ENCODE measurements at regions not wholly inside any gene's neighbourhood (a gene's known extent, or its start where the extent isn't known, plus 50 kb on each side); places are given as distances from the start of the nearest gene placed in this dataset.
"Not testable (repeated sequence)": the region's sequence is repeated elsewhere in the genome, so short reads cannot be mapped to it uniquely, and the experiment has no call there.

DNA sequence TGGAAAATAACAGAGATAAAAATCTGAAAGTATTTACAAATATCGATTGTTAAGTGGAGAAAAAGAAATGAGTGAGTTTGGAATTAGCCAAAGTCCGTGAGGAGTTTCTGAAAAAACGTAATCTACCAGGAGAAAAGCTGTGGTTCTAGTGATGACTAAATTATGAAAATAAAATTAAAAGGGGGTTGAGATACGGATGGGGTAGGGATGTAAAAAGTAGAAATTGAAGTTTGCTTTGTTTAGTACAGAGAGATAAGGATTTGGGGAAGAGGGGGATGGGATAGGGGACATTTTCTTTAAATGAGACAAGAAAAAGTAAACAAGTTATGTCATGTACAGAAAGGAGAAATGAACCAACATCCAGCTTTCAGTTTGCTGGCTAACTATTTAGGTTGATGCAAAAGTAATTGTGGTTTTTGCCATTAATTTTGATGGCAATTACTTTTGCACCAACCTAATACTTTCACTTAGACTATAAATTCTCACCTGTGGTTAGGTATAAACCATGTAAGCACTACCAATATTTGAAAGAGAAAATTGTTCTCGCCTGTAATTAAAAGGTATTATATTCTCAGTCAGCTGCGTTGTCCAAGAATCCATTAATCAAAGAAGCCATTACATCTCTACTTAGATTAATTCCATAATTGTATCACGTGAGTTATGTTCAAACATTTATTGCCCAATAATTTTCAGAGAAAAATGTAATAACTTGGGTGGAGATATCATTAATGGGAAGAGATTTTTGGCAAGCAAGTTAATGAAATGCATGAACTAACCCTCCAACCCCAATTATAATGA, 143.0 kb upstream of the NRP1 start:
- intact Hi-C loops (cut with DNase I, micrococcal nuclease) = no loop called here
- Mint-ChIP-seq H3K9me3 (ENCODE audit: low read depth) (no peaks in the 10 kb centered on the region), H3K4me3 (no peak overlapping the region), H3K36me3 (ENCODE audit: low read depth) (no peaks in the 10 kb centered on the region), H3K27me3 (peaks cover 7% of the 10 kb centered on the region), H3K4me1 (no peaks in the 10 kb centered on the region), H3K27ac (no peak overlapping the region)
- POLR2A ChIA-PET = no interaction called here
- ATAC-seq = no peak
- DNase-seq = no peak
- CTCF ChIA-PET = no interaction called here

DNA sequence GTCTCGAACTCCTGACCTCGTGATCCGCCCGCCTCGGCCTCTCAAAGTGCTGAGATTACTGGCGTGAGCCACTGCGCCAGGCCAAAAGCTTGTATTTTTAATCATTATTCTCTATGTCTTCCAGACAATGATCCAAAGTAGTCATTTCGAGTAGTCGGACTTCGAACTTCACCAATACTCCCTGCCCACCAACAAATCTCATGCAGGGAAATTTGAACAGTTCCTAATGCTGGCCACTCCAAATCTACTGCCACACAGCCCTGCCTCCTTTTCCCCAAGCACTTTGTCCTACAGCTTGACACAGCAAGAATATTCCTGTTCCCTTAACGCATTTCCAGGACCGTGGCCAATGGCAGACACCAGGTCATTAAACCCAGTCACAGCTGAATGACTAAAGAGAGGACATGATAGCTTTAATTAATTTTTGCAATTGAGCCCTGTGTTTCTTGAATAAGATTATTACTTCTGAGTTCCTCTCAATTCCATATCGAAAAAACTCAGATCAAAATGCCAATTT, 142.3 kb upstream of the NRP1 start:
- Mint-ChIP-seq H3K36me3 (ENCODE audit: low read depth) (no peaks in the 10 kb centered on the region), H3K9me3 (ENCODE audit: low read depth) (no peaks in the 10 kb centered on the region), H3K27ac (no peak overlapping the region), H3K4me3 (no peak overlapping the region), H3K4me1 (no peaks in the 10 kb centered on the region), H3K27me3 (peaks cover 9% of the 10 kb centered on the region)
- intact Hi-C loops (cut with DNase I, micrococcal nuclease) = no loop called here
- POLR2A ChIA-PET = no interaction called here
- CTCF ChIA-PET = no interaction called here
- DNase-seq = no peak
- no peak for ATAC-seq

- Mint-ChIP-seq H3K27ac (no peak overlapping the region), H3K27me3 (peaks cover 15% of the 10 kb centered on the region), H3K36me3 (ENCODE audit: low read depth) (no peaks in the 10 kb centered on the region), H3K4me3 (no peak overlapping the region), H3K9me3 (ENCODE audit: low read depth) (no peaks in the 10 kb centered on the region), H3K4me1 (no peaks in the 10 kb centered on the region)
- intact Hi-C loops (cut with DNase I, micrococcal nuclease) = no loop called here
- ATAC-seq = no peak
- ChIA-PET CTCF (no interaction called here), POLR2A (no interaction called here)
- no peak for DNase-seq
Observed at GRCh38 chr10:33473688-33474087, 139.2 kb upstream of the NRP1 start.

DNA sequence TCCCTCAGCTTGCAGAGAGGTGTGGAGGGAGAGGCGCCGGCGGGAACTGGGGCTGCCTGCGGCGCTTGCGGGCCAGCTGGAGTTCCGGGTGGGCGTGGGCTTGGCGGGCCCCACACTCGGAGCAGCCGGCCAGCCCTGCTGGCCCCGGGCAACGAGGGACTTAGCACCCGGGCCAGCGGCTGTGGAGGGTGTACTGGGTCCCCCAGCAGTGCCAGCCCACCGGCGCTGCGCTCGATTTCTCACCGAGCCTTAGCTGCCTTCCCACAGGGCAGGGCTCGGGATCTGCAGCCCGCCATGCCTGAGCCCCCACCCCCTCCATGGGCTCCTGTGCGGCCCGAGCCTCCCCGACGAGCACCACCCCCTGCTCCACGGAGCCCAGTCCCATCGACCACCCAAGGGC, 133.5 kb upstream of the NRP1 start:
- DNase-seq; H3K4me1 Mint-ChIP-seq; H3K36me3 Mint-ChIP-seq (ENCODE audit: low read depth); H3K9me3 Mint-ChIP-seq (ENCODE audit: low read depth); H3K27ac Mint-ChIP-seq; ATAC-seq; CTCF ChIA-PET; intact Hi-C loops (cut with DNase I, micrococcal nuclease); POLR2A ChIA-PET; H3K4me3 Mint-ChIP-seq: not testable (repeated sequence)
- peaks cover 14% of the 10 kb centered on the region for H3K27me3 Mint-ChIP-seq

- no peaks in the 10 kb centered on the region for H3K36me3 Mint-ChIP-seq (ENCODE audit: low read depth)
- no peak overlapping the region for H3K4me3 Mint-ChIP-seq
- no peaks in the 10 kb centered on the region for H3K4me1 Mint-ChIP-seq
- H3K27ac Mint-ChIP-seq = no peak overlapping the region
- intact Hi-C loops (cut with DNase I, micrococcal nuclease) = no loop called here
- H3K27me3 Mint-ChIP-seq = peaks cover 11% of the 10 kb centered on the region
- no peaks in the 10 kb centered on the region for H3K9me3 Mint-ChIP-seq (ENCODE audit: low read depth)
- DNase-seq (no peak), ATAC-seq (no peak)
- ChIA-PET CTCF (interaction anchor here (1.3 kb wide), 1 partner anchor 138 kb away, joined by 3 read pairs; no protein-coding TSS in a partner anchor), POLR2A (no interaction called here)
Observed at GRCh38 chr10:33465747-33466146, 131.3 kb upstream of the NRP1 start.

GRCh38 chr10:33463011-33463410, 128.5 kb upstream of the NRP1 start:
- Mint-ChIP-seq H3K4me3 (no peak overlapping the region), H3K4me1 (no peaks in the 10 kb centered on the region), H3K27ac (no peak overlapping the region), H3K27me3 (peaks cover 9% of the 10 kb centered on the region), H3K9me3 (ENCODE audit: low read depth) (no peaks in the 10 kb centered on the region), H3K36me3 (ENCODE audit: low read depth) (no peaks in the 10 kb centered on the region)
- no peak for DNase-seq
- intact Hi-C loops (cut with DNase I, micrococcal nuclease) = no loop called here
- ChIA-PET CTCF (no interaction called here), POLR2A (no interaction called here)
- no peak for ATAC-seq

- POLR2A ChIA-PET = no interaction called here
- Mint-ChIP-seq H3K4me3 (no peak overlapping the region), H3K9me3 (ENCODE audit: low read depth) (no peaks in the 10 kb centered on the region), H3K4me1 (no peaks in the 10 kb centered on the region), H3K36me3 (ENCODE audit: low read depth) (no peaks in the 10 kb centered on the region), H3K27ac (no peak overlapping the region), H3K27me3 (peaks cover 5% of the 10 kb centered on the region)
- CTCF ChIA-PET = no interaction called here
- intact Hi-C loops (cut with DNase I, micrococcal nuclease) = no loop called here
- ATAC-seq (no peak), DNase-seq (no peak)
Observed at GRCh38 chr10:33461295-33461640, 126.8 kb upstream of the NRP1 start.

DNA sequence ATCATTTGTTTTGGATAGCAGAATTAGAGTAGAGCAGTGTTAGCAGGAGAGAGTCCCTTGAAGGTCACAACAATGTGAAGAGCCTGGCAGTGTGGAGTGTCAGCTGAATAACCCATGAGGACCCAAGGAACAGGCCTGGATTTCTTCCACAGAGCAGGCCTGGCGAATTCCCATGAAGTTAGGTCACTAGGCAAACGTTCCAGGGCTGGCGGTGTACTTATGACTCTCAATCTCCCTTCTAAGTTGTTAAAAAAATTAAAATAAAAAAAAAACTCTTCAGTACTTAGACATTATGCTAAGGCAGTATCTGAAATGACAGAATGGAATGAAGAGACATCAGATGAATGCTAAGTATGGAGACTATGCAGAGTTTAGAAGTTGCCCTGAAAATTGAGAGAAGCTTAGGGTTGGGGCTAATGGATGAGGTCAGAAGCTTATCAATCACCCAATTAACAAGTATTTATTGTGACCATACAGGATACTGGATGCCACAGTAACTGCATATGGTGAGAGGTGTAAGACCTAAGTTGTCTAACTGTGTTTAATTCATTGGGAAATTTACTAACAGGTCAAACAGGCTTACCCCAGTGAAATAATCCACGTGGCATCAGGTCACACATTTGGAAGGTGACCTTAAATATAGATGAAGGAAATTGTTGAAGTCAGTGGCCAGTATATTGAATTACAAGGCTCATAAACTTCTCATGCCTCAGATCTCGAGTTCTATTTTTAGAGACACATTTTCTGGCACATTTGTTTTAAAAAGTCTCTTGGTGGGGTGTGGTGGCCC, 126.2 kb upstream of the NRP1 start:
- ChIA-PET POLR2A (no interaction called here), CTCF (interaction anchor here (0.7 kb wide), 1 partner anchor 137 kb away, joined by 3 read pairs; no protein-coding TSS in a partner anchor)
- no peaks in the 10 kb centered on the region for H3K9me3 Mint-ChIP-seq (ENCODE audit: low read depth)
- H3K4me1 Mint-ChIP-seq = no peaks in the 10 kb centered on the region
- no peak for ATAC-seq
- peaks cover 4% of the 10 kb centered on the region for H3K27me3 Mint-ChIP-seq
- no peak for DNase-seq
- no peak overlapping the region for H3K4me3 Mint-ChIP-seq
- H3K27ac Mint-ChIP-seq = no peak overlapping the region
- H3K36me3 Mint-ChIP-seq (ENCODE audit: low read depth) = no peaks in the 10 kb centered on the region
- intact Hi-C loops (cut with DNase I, micrococcal nuclease) = no loop called here

GRCh38 chr10:33459602-33460001, 125.1 kb upstream of the NRP1 start:
- intact Hi-C loops (cut with DNase I, micrococcal nuclease) = no loop called here
- POLR2A ChIA-PET = no interaction called here
- Mint-ChIP-seq H3K36me3 (ENCODE audit: low read depth) (no peaks in the 10 kb centered on the region), H3K9me3 (ENCODE audit: low read depth) (no peaks in the 10 kb centered on the region), H3K27me3 (peaks cover 4% of the 10 kb centered on the region), H3K27ac (no peak overlapping the region), H3K4me3 (no peak overlapping the region), H3K4me1 (no peaks in the 10 kb centered on the region)
- CTCF ChIA-PET = no interaction called here
- DNase-seq (no peak), ATAC-seq (no peak)

DNA sequence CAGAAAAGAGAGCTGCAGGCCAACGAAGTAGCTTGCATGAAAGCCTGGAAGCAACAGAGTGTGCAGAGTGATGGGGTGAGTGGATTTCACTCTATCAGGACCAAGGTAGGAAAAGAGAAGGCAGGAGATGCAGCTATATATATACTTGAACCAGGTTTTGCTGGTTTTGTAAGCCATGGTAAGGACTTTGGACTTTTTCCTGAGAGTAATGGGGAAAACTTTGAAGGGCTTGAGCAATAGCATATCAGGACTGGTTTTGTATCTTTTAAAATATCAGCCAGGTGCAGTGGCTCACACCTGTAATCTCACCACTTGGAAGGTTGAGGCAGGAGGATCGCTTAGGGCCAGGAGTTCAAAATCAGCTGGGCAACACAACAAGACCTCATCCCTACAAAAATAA, 120.6 kb upstream of the NRP1 start:
- no peak for DNase-seq
- CTCF ChIA-PET = interaction anchor here (0.6 kb wide), 1 partner anchor 1053 kb away, joined by 3 read pairs; no protein-coding TSS in a partner anchor
- Mint-ChIP-seq H3K4me1 (no peaks in the 10 kb centered on the region), H3K9me3 (ENCODE audit: low read depth) (peaks cover 5% of the 10 kb centered on the region), H3K27ac (no peak overlapping the region), H3K4me3 (no peak overlapping the region), H3K36me3 (ENCODE audit: low read depth) (no peaks in the 10 kb centered on the region), H3K27me3 (peaks cover 5% of the 10 kb centered on the region)
- intact Hi-C loops (cut with DNase I, micrococcal nuclease) = no loop called here
- no peak for ATAC-seq
- POLR2A ChIA-PET = no interaction called here

DNA sequence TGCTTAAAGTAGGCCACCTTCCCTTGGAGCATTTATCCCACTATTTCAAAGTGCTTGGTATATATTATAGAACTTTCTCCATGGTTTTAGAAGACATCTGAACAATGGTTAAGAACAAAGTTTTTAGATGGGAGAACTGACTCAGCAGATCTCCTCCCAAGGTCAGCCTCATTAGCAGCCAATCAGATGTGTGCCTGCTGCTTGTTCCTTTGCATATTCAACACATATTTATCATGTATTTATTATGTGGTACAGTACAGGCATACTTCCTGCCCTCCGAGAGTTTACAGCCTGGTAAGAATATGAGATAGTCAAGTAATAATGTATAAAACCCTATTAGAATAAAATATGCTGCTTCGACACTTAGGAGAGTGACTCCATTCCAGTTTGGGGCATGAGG, 120.1 kb upstream of the NRP1 start:
- DNase-seq (no peak), ATAC-seq (no peak)
- POLR2A ChIA-PET = no interaction called here
- CTCF ChIA-PET = no interaction called here
- H3K9me3 Mint-ChIP-seq (ENCODE audit: low read depth) = peaks cover 5% of the 10 kb centered on the region
- H3K27me3 Mint-ChIP-seq = peaks cover 5% of the 10 kb centered on the region
- no peaks in the 10 kb centered on the region for H3K36me3 Mint-ChIP-seq (ENCODE audit: low read depth)
- intact Hi-C loops (cut with DNase I, micrococcal nuclease) = no loop called here
- H3K27ac Mint-ChIP-seq = no peak overlapping the region
- H3K4me1 Mint-ChIP-seq = no peaks in the 10 kb centered on the region
- no peak overlapping the region for H3K4me3 Mint-ChIP-seq

Measured in activated CD4-positive, alpha-beta T cell treated with anti-CD3 and anti-CD28 coated beads for 36 hours (primary cell).